HCT116 (cell line): ENCODE measurements at regions not wholly inside any gene's neighbourhood (a gene's known extent, or its start where the extent isn't known, plus 50 kb on each side); places are given as distances from the start of the nearest gene placed in this dataset.

Experiments used
- ATAC-seq: fragments of 200-7000 bp; cut with Tn5 transposase; 2 replicates; pipeline ENCODE4 v1.9.1; 2020; ENCODE audit warnings: mild to moderate bottlenecking, moderate library complexity
- BruUV-seq: library from RNA; stranded (reverse); fragments of 400-500 nt; replicated peaks from 2 replicates; lab custom pipeline; 2021; lab: Mats Ljungman, UMichigan
- CTCF ChIA-PET: fragments of 300-600 bp; sonication (Branson Sonifier 250); formaldehyde crosslinking; loops from one replicate; lab custom pipeline; 2021; ENCODE audit warnings: antibody characterized with exemption; lab: Charles Lee
- POLR2A ChIA-PET: fragments of 300-600, 350-600 bp; sonication (Branson Sonifier 250); formaldehyde crosslinking; loops from one replicate; lab custom pipeline; 2021; ENCODE audit warnings: antibody characterized with exemption; lab: Charles Lee
- RAD21 ChIA-PET, 2 experiments: fragments of 300-600 bp; sonication (Branson Sonifier 250); formaldehyde crosslinking; loops; one replicate each; lab custom pipeline; 2023; ENCODE audit warnings: low total read pairs in 2 of 2; ENCODE audit not compliant: uncharacterized antibody in 2 of 2, unreplicated experiment in 2 of 2, low non-redundant PET in 1 of 2; lab: Charles Lee
- DNase-seq: peaks from one replicate; pipeline ENCODE4 v3.0.0-alpha.2; 2010; ENCODE audit warnings: low read depth, low spot score
- H2AFZ ChIP-seq: fragments of 200-600 bp; shearing (Covaris generic), sonication (generic); 2 replicates; pipeline ENCODE4 v1.6.1; 2017; ENCODE audit warnings: low read depth, mixed run types, mixed read lengths, antibody characterized with exemption, low read length; ENCODE audit not compliant: poor library complexity, severe bottlenecking
- H3K27ac ChIP-seq: 2 replicates; pipeline ENCODE4 v1.5.1; 2012; ENCODE audit warnings: low read depth, low read length
- H3K27me3 ChIP-seq: fragments of 200-600 bp; sonication (generic); 2 replicates; pipeline ENCODE4 v1.6.1; 2016; ENCODE audit warnings: mixed run types, low read length, mixed read lengths; ENCODE audit not compliant: insufficient read depth
- H3K36me3 ChIP-seq, 2 experiments: fragments of 200-500 bp in 1 of 2; fragments of 200-600 bp in 1 of 2; sonication (Bioruptor generic) in 1 of 2; sonication (generic) in 1 of 2; 2 replicates each; pipeline versions ENCODE4 v1.5.1 to v1.6.1; 2014 to 2016; ENCODE audit warnings: low read length in 2 of 2, inconsistent platforms in 1 of 2, mixed read lengths in 1 of 2, mixed run types in 1 of 2; ENCODE audit not compliant: insufficient read depth in 2 of 2, control insufficient read depth in 1 of 2
- H3K4me1 ChIP-seq, 2 experiments: fragments of 200-600 bp in 1 of 2; sonication (generic) in 1 of 2; 2 replicates each; pipeline versions ENCODE4 v1.5.1 to v1.6.1; 2012 to 2017; ENCODE audit warnings: low read length in 2 of 2, inconsistent platforms in 1 of 2, mild to moderate bottlenecking in 1 of 2, mixed read lengths in 1 of 2, mixed run types in 1 of 2, moderate library complexity in 1 of 2; ENCODE audit not compliant: insufficient read depth in 2 of 2, control insufficient read depth in 1 of 2
- H3K4me2 ChIP-seq: fragments of 200-600 bp; sonication (generic); 2 replicates; pipeline ENCODE4 v1.6.1; 2017; ENCODE audit warnings: mixed run types, low read length, mixed read lengths
- H3K4me3 ChIP-seq, 2 experiments: fragments of 200-600 bp in 1 of 2; sonication (generic) in 1 of 2; replicated peaks in 1 of 2; 2 replicates each; pipeline ENCODE4 v1.5.1; 2011 to 2016; ENCODE audit warnings: low read length in 2 of 2, control low read depth in 1 of 2, low read depth in 1 of 2, mild to moderate bottlenecking in 1 of 2, mixed read lengths in 1 of 2, mixed run types in 1 of 2
- H3K79me2 ChIP-seq: fragments of 200-600 bp; sonication (generic); 2 replicates; pipeline ENCODE4 v1.6.1; 2017; ENCODE audit warnings: mild to moderate bottlenecking, mixed run types, low read length, moderate library complexity, mixed read lengths; ENCODE audit not compliant: insufficient read depth
- H3K9ac ChIP-seq: fragments of 200-600 bp; sonication (generic); 2 replicates; pipeline ENCODE4 v1.6.1; 2016; ENCODE audit warnings: low read length, mixed read lengths
- H3K9me2 ChIP-seq: fragments of 200-600 bp; sonication (generic), shearing (Covaris generic); 2 replicates; pipeline ENCODE4 v1.6.1; 2017; ENCODE audit warnings: mixed run types, mild to moderate bottlenecking, moderate library complexity; ENCODE audit not compliant: insufficient read depth
- H3K9me3 ChIP-seq, 2 experiments: fragments of 200-500 bp in 1 of 2; fragments of 200-600 bp in 1 of 2; sonication (Bioruptor generic) in 1 of 2; sonication (generic) in 1 of 2; 2 replicates each; pipeline ENCODE4 v1.6.1; 2014 to 2017; ENCODE audit warnings: low read length in 2 of 2, mixed read lengths in 2 of 2, inconsistent platforms in 1 of 2, low read depth in 1 of 2, mild to moderate bottlenecking in 1 of 2, mixed run types in 1 of 2, moderate library complexity in 1 of 2; ENCODE audit not compliant: control insufficient read depth in 1 of 2, insufficient read depth in 1 of 2
- H4K20me1 ChIP-seq: fragments of 200-600 bp; sonication (generic), shearing (Covaris generic); 2 replicates; pipeline ENCODE4 v1.6.1; 2017; ENCODE audit warnings: mixed run types, mild to moderate bottlenecking, moderate library complexity; ENCODE audit not compliant: insufficient read depth
- CTCF ChIP-seq, 3 experiments: fragments of 200-600 bp in 1 of 3; sonication (generic) in 1 of 3; IDR thresholded peaks in 2 of 3; conservative IDR thresholded peaks in 1 of 3; 2 replicates each; pipeline ENCODE4 v1.5.1; 2012 to 2017; ENCODE audit warnings: low read depth in 2 of 3, low read length in 2 of 3, antibody characterized with exemption in 1 of 3, borderline replicate concordance in 1 of 3, control low read depth in 1 of 3, mild to moderate bottlenecking in 1 of 3, mixed read lengths in 1 of 3, mixed run types in 1 of 3, moderate library complexity in 1 of 3; ENCODE audit not compliant: insufficient read depth in 1 of 3
- EGR1 ChIP-seq: IDR thresholded peaks from 2 replicates; pipeline ENCODE4 v1.6.1; 2012; ENCODE audit warnings: low read depth
- EZH2 ChIP-seq: fragments of 200-600 bp; sonication (generic); IDR thresholded peaks from 2 replicates; pipeline ENCODE4 v1.6.1; 2017; ENCODE audit warnings: antibody characterized with exemption, mixed run types
- EZH2phosphoT487 ChIP-seq: fragments of 200-600 bp; IDR thresholded peaks from 2 replicates; pipeline ENCODE4 v1.6.1; 2018; ENCODE audit warnings: antibody characterized with exemption, borderline replicate concordance
- FOSL1 ChIP-seq: IDR thresholded peaks from 2 replicates; pipeline ENCODE4 v1.6.1; 2012; ENCODE audit warnings: low read depth
- JUND ChIP-seq: IDR thresholded peaks from 2 replicates; pipeline ENCODE4 v1.6.1; 2012
- POLR2A ChIP-seq: IDR thresholded peaks from 2 replicates; pipeline ENCODE4 v1.7.0; 2011; ENCODE audit warnings: borderline replicate concordance; ENCODE audit not compliant: insufficient read depth, insufficient read length; ENCODE audit errors: extremely low read depth
- POLR2AphosphoS5 ChIP-seq: IDR thresholded peaks from 2 replicates; pipeline ENCODE4 v1.6.1; 2011; ENCODE audit warnings: mild to moderate bottlenecking, low read depth, low read length, moderate library complexity
- RAD21 ChIP-seq: IDR thresholded peaks from 2 replicates; pipeline ENCODE4 v1.6.1; 2012; ENCODE audit warnings: low read depth, mild to moderate bottlenecking
- YY1 ChIP-seq: IDR thresholded peaks from 2 replicates; pipeline ENCODE4 v1.6.1; 2011; ENCODE audit warnings: low read length, low read depth, moderate library complexity, mild to moderate bottlenecking; ENCODE audit not compliant: insufficient replicate concordance; ENCODE audit errors: extremely low read depth
- intact Hi-C: fragments of 100-400 bp; cut with micrococcal nuclease; formaldehyde crosslinking; loops from 2 replicates; pipeline ENCODE4 v1.10.0; 2022
- TF ChIP-seq, protein P1 (sequence below): IDR thresholded peaks from 2 replicates; pipeline ENCODE4 v1.6.1; 2011; ENCODE audit warnings: mild to moderate bottlenecking, low read length, moderate library complexity; ENCODE audit not compliant: insufficient replicate concordance; ENCODE audit errors: extremely low read depth
- TF ChIP-seq, protein P2 (sequence below): IDR thresholded peaks from 2 replicates; pipeline ENCODE4 v1.6.1; 2012; ENCODE audit warnings: low read depth

- H3K9me3 ChIP-seq, result peaks cover 0 to 3% of the 10 kb centered on the region in 2 experiments; a peak in 1 of 4 replicates
- no peak overlapping the region for H3K4me3 ChIP-seq
- DNase-seq (no peak), ATAC-seq (no peak)
- no peaks in the 10 kb centered on the region for H3K36me3 ChIP-seq
- intact Hi-C loops, result no loop called here
- H3K27ac ChIP-seq, result no peak overlapping the region
- H3K4me2 ChIP-seq, result no peak overlapping the region
- RAD21 ChIA-PET, result no interaction called here
- no peaks in the 10 kb centered on the region for H3K4me1 ChIP-seq
- CTCF ChIA-PET, result no interaction called here
- no peak overlapping the region for H2AFZ ChIP-seq
- H3K27me3 ChIP-seq, result no peaks in the 10 kb centered on the region
- no peaks in the 10 kb centered on the region for H3K79me2 ChIP-seq
- no peaks in the 10 kb centered on the region for H4K20me1 ChIP-seq
- no TSS peak for BruUV-seq
- POLR2A ChIA-PET, result no interaction called here
- no peaks in the 10 kb centered on the region for H3K9me2 ChIP-seq
- TF ChIP-seq EZH2 (no peak), POLR2A (no peak), FOSL1 (no peak), RAD21 (no peak), JUND (no peak)
- TF ChIP-seq, protein P1, sequence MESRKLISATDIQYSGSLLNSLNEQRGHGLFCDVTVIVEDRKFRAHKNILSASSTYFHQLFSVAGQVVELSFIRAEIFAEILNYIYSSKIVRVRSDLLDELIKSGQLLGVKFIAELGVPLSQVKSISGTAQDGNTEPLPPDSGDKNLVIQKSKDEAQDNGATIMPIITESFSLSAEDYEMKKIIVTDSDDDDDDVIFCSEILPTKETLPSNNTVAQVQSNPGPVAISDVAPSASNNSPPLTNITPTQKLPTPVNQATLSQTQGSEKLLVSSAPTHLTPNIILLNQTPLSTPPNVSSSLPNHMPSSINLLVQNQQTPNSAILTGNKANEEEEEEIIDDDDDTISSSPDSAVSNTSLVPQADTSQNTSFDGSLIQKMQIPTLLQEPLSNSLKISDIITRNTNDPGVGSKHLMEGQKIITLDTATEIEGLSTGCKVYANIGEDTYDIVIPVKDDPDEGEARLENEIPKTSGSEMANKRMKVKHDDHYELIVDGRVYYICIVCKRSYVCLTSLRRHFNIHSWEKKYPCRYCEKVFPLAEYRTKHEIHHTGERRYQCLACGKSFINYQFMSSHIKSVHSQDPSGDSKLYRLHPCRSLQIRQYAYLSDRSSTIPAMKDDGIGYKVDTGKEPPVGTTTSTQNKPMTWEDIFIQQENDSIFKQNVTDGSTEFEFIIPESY, result no peak
- no peak overlapping the region for H3K9ac ChIP-seq
Measured at GRCh38 chr18:34448662-34449061, 223.9 kb upstream of the NOL4 start.

DNA sequence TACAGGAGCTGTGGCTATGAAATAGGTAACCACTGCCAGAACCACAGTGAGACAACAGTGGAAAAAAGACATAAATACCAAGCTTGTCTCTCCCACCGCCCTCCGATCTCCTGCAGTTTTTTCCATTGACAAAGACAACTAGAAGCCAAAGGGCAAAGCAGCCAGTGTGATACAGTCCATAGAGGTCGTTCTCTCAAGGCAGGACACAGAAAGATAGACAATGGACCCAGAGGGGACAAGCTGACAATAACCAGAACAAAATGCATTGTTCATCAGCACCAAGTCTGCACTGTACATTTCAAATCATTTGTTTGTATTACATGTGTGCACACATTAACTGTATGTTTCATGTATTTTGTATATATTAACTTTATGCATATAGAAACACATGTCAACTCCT, 233.0 kb upstream of the NOL4 start:
- ChIA-PET POLR2A (no interaction called here), RAD21 (no interaction called here), CTCF (no interaction called here)
- Histone ChIP-seq H3K36me3 (no peaks in the 10 kb centered on the region), H3K4me2 (no peak overlapping the region), H3K79me2 (no peaks in the 10 kb centered on the region), H3K9me2 (no peaks in the 10 kb centered on the region), H3K9me3 (no peaks in the 10 kb centered on the region; a peak in 1 of 4 replicates), H3K9ac (no peak overlapping the region), H3K4me3 (no peak overlapping the region), H3K4me1 (no peaks in the 10 kb centered on the region), H4K20me1 (no peaks in the 10 kb centered on the region), H3K27me3 (no peaks in the 10 kb centered on the region), H2AFZ (no peak overlapping the region), H3K27ac (no peak overlapping the region)
- no TSS peak for BruUV-seq
- no peak for DNase-seq
- no peak for ATAC-seq
- intact Hi-C loops, result no loop called here
- TF ChIP-seq CTCF (IDR thresholded peaks at IDR 0.05 in 2 of 3, conservative IDR thresholded peaks at IDR 0.05 in 1 of 3; ENCODE audit: borderline replicate concordance in 1 of 3, insufficient read depth in 1 of 3, low read depth in 2 of 3, low read length in 2 of 3) (no peak), YY1 (no peak), POLR2AphosphoS5 (no peak), EGR1 (no peak), EZH2phosphoT487 (no peak)
- TF ChIP-seq, protein P2, sequence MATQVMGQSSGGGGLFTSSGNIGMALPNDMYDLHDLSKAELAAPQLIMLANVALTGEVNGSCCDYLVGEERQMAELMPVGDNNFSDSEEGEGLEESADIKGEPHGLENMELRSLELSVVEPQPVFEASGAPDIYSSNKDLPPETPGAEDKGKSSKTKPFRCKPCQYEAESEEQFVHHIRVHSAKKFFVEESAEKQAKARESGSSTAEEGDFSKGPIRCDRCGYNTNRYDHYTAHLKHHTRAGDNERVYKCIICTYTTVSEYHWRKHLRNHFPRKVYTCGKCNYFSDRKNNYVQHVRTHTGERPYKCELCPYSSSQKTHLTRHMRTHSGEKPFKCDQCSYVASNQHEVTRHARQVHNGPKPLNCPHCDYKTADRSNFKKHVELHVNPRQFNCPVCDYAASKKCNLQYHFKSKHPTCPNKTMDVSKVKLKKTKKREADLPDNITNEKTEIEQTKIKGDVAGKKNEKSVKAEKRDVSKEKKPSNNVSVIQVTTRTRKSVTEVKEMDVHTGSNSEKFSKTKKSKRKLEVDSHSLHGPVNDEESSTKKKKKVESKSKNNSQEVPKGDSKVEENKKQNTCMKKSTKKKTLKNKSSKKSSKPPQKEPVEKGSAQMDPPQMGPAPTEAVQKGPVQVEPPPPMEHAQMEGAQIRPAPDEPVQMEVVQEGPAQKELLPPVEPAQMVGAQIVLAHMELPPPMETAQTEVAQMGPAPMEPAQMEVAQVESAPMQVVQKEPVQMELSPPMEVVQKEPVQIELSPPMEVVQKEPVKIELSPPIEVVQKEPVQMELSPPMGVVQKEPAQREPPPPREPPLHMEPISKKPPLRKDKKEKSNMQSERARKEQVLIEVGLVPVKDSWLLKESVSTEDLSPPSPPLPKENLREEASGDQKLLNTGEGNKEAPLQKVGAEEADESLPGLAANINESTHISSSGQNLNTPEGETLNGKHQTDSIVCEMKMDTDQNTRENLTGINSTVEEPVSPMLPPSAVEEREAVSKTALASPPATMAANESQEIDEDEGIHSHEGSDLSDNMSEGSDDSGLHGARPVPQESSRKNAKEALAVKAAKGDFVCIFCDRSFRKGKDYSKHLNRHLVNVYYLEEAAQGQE, result no peak
